Adrenal gland (tissue), 9 donors: ENCODE measurements at regions not wholly inside any gene's neighbourhood (a gene's known extent, or its start where the extent isn't known, plus 50 kb on each side); places are given as distances from the start of the nearest gene placed in this dataset.

Experiments
- DNase-seq, 7 donors: peaks; one replicate each; pipeline ENCODE4 v3.0.0-alpha.2; 2019 to 2020
- H3K27ac ChIP-seq, 5 donors: fragments of 200-600 bp; sonication (generic) in 4 of 5; 1 replicate in 3 of 5; 2 replicates in 2 of 5; pipeline versions ENCODE4 v1.5.1 to v1.8.0; 2016 to 2020; ENCODE audit warnings: mild to moderate bottlenecking in 1 of 5
- H3K27me3 ChIP-seq: fragments of 200-600 bp; 2 replicates; pipeline ENCODE4 v1.8.0; 2021
- H3K36me3 ChIP-seq, 2 donors: fragments of 200-600 bp; replicated peaks in 1 of 2; 1 replicate in 1 of 2; 2 replicates in 1 of 2; pipeline versions ENCODE4 v1.5.1 to v1.8.0; 2018 to 2022
- H3K4me1 ChIP-seq, 2 donors: fragments of 200-600 bp; replicated peaks in 1 of 2; 1 replicate in 1 of 2; 2 replicates in 1 of 2; pipeline versions ENCODE4 v1.5.1 to v1.8.0; 2018 to 2021
- H3K4me3 ChIP-seq, 4 donors: fragments of 200-600 bp; sonication (generic) in 3 of 4; one replicate each; pipeline ENCODE4 v1.5.1; 2016 to 2018
- H3K9me3 ChIP-seq, 3 donors: fragments of 200-600 bp; sonication (generic) in 1 of 3; replicated peaks in 1 of 3; 1 replicate in 2 of 3; 2 replicates in 1 of 3; pipeline versions ENCODE4 v1.5.1 to v1.8.0; 2016 to 2021
- POLR2A ChIP-seq, 2 donors: fragments of 450-650 bp; IDR thresholded peaks; one replicate each; pipeline ENCODE4 v1.6.1; 2017; ENCODE audit warnings: antibody characterized with exemption in 2 of 2, mild to moderate bottlenecking in 2 of 2, moderate library complexity in 1 of 2
- whole genome bisulfite sequencing, 4 donors: extraction: QIAGEN DNeasy Blood & Tissue Kit in 2 of 4; methylation state at CpG; one replicate each; pipeline versions ENCODE4 v1.1.5 to v1.1.7; 2013 to 2017; 5-methylcytosine and 5-hydroxymethylcytosine counted together
- intact Hi-C, 2 donors: fragments of 100-400 bp; cut with DNase I; formaldehyde crosslinking; loops; one replicate each; pipeline versions ENCODE4 v1.14.1 to v1.15.0; 2022 to 2023
- TF ChIP-seq, protein P1 (sequence below), 6 experiments: fragments of 450-650 bp in 4 of 6; fragments of 200-600 bp in 2 of 6; sonication (generic) in 1 of 6; IDR thresholded peaks; 1 replicate in 5 of 6; 2 replicates in 1 of 6; pipeline versions ENCODE4 v1.5.1 to v1.8.0; 2016 to 2021; ENCODE audit warnings: antibody characterized with exemption in 6 of 6, mild to moderate bottlenecking in 2 of 6, moderate library complexity in 1 of 6
- donor health status: healthy with polysubstance abuse.
- donor health status: Bipolar disorder and iron deficiency.
- donor health status: DM: yes; HTN: yes; CAD: no.
- donor health status: DM: no; HTN: no; CAD: no.
- donor health status: DM: no; HTN: no; CAD: no.

DNA sequence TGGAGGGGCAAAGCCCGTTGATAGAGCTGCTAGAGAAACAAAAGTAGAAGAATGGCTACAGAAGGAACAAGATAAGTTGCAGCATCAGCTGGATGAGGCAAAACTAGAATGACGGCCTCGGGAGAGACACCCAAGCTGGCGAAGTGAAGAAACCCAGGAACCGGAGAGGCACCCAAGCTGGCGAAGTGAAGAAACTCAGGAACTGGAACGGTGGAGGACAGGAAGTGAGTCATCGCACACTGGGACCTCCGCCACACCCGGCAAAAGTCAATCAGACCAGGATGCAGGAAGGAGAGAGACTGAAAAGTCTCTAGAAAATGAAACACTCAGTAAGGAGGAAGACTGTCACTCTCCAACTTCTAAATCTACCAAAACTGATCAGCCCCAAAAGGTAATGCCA, 133.0 kb upstream of the NEBL start:
- TF ChIP-seq, protein P1, sequence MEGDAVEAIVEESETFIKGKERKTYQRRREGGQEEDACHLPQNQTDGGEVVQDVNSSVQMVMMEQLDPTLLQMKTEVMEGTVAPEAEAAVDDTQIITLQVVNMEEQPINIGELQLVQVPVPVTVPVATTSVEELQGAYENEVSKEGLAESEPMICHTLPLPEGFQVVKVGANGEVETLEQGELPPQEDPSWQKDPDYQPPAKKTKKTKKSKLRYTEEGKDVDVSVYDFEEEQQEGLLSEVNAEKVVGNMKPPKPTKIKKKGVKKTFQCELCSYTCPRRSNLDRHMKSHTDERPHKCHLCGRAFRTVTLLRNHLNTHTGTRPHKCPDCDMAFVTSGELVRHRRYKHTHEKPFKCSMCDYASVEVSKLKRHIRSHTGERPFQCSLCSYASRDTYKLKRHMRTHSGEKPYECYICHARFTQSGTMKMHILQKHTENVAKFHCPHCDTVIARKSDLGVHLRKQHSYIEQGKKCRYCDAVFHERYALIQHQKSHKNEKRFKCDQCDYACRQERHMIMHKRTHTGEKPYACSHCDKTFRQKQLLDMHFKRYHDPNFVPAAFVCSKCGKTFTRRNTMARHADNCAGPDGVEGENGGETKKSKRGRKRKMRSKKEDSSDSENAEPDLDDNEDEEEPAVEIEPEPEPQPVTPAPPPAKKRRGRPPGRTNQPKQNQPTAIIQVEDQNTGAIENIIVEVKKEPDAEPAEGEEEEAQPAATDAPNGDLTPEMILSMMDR (IDR thresholded peaks at IDR 0.05): no peak
- TF ChIP-seq POLR2A (IDR thresholded peaks at IDR 0.05): no peak
- no peaks in the 10 kb centered on the region for H3K27me3 ChIP-seq
- no peaks in the 10 kb centered on the region for H3K4me1 ChIP-seq
- intact Hi-C loops: no loop called here
- H3K9me3 ChIP-seq: peaks cover 0 to 5% (median 0%) of the 10 kb centered on the region in 3 donors
- 71 to 87% (median 83%) methylated on average over 10 of the region's 10 CpGs for WGBS, 4 donors
- H3K36me3 ChIP-seq: no peaks in the 10 kb centered on the region
- H3K4me3 ChIP-seq: no peak overlapping the region
- peak in 6 of 7 donors; percentile 10 to 57 (median 32) for DNase-seq
- peak overlapping the region in 1 of 5 donors; percentile 61 for H3K27ac ChIP-seq

DNA sequence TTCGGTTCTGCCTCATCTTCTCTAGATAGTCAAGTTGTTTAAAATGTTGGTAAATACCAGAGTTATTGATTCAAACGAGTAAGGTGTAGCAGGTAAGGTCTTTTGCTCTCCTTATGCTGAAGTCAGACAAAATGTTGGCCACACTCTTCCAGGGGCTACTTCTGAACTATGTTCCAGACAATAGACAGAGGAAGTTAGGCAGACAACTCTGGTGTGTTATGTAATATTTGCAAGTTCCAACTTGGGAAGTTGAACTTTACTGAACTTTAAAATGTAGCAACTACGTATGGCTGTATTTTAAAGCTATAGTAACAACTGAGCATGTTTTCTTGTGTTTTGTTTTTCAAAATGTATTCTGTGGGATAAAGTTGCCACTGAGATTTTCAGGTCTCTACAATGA, 125.7 kb upstream of the NEBL start:
- TF ChIP-seq, protein P1 (IDR thresholded peaks at IDR 0.05): no peak
- Histone ChIP-seq H3K9me3 (no peaks in the 10 kb centered on the region), H3K4me3 (no peak overlapping the region), H3K27me3 (no peaks in the 10 kb centered on the region), H3K27ac (no peak overlapping the region), H3K36me3 (no peaks in the 10 kb centered on the region), H3K4me1 (no peaks in the 10 kb centered on the region)
- WGBS, 4 donors: 64 to 71% (median 66%) methylated on average over 3 of the region's 3 CpGs
- DNase-seq: no peak
- intact Hi-C loops: no loop called here

DNA sequence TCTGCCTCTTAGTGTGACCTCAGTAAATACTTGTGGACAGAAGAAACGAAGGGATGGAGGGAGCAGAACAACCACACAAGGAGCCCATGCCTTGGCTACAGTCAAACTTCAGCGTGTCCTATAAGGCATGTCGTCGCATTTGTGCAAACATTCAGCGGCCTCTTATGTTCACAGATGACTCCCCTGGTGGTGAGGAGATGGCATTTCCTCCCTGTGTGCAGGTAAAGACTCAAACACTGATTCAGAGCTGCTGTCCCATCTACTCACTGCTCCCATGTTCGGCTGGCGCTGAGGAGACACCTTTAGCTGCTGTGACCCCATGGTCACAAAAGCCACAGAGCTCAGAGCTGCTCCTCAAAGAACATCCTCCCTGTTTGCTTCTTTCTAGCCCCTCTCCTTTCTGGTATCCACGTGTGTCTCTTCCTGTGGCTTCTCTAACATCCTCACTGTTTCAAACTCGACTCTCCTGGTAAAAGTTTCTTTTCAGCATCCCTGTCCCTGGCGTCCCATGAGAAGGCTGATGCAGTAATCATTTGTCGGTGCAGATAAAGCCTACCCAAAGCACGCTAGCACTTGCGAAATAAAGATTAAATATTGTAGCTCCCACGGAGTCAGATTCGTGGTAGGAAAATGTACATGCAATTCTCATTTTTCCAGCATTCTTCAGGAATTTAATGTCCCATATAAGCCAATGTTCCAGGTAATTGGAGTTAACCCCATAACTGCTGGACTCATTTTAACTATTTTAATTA, 124.9 kb upstream of the NEBL start:
- H3K36me3 ChIP-seq: no peaks in the 10 kb centered on the region
- 80 to 84% (median 83%) methylated on average over 15 of the region's 15 CpGs for WGBS, 4 donors

DNA sequence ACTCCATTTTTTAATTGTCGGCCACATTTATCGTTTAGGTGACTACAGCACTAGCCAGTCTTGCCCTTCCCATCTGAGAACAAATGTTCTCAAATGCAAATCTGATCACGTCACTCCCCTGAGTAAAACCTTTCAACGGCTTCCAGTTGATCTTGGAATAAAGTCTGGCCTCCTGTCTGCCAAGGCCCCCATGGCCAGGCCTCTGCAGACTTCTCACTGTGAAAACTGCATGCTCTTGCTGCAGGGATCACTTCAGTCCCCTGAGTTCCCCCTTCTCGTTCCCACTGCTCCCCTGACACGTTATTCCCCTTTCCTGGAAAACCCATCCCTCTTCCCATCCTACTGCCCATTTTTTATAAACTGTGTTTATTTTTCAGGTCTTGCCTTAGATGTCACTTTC, 124.1 kb upstream of the NEBL start:
- no peaks in the 10 kb centered on the region for H3K4me1 ChIP-seq
- 78 to 85% (median 82%) methylated on average over 6 of the region's 6 CpGs for WGBS, 4 donors
- H3K4me3 ChIP-seq: no peak overlapping the region
- intact Hi-C loops: no loop called here
- H3K9me3 ChIP-seq: no peaks in the 10 kb centered on the region
- no peak for DNase-seq
- no peaks in the 10 kb centered on the region for H3K36me3 ChIP-seq
- TF ChIP-seq POLR2A (IDR thresholded peaks at IDR 0.05): no peak
- TF ChIP-seq, protein P1 (IDR thresholded peaks at IDR 0.05): no peak
- H3K27me3 ChIP-seq: no peaks in the 10 kb centered on the region
- no peak overlapping the region for H3K27ac ChIP-seq

More for the DNA sequence above, 124.9 kb upstream of the NEBL start:
- DNase-seq: no peak
- Histone ChIP-seq H3K4me3 (no peak overlapping the region), H3K27ac (no peak overlapping the region), H3K27me3 (no peaks in the 10 kb centered on the region), H3K9me3 (no peaks in the 10 kb centered on the region), H3K4me1 (no peaks in the 10 kb centered on the region)
- intact Hi-C loops: no loop called here
- TF ChIP-seq POLR2A (IDR thresholded peaks at IDR 0.05): no peak
- TF ChIP-seq, protein P1 (IDR thresholded peaks at IDR 0.05): no peak
